Epithelial cell of proximal tubule (primary cell): ENCODE measurements at regions not wholly inside any gene's neighbourhood (a gene's known extent, or its start where the extent isn't known, plus 50 kb on each side); places are given as distances from the start of the nearest gene placed in this dataset.

Experiments used
- DNase-seq: peaks from one replicate; pipeline ENCODE4 v3.0.0-alpha.2; 2011; ENCODE audit warnings: low read depth
- H3K4me3 ChIP-seq: 2 replicates; pipeline ENCODE4 v1.5.1; 2011; ENCODE audit warnings: low read depth, mild to moderate bottlenecking, low read length
- TF ChIP-seq, protein P1 (sequence below): conservative IDR thresholded peaks from 2 replicates; pipeline ENCODE4 v1.5.1; 2012; ENCODE audit warnings: low read depth, mild to moderate bottlenecking, low read length

GRCh38 chr13:39186205-39186875 is 148.1 kb downstream of the NHLRC3 start:
- TF ChIP-seq, protein P1, sequence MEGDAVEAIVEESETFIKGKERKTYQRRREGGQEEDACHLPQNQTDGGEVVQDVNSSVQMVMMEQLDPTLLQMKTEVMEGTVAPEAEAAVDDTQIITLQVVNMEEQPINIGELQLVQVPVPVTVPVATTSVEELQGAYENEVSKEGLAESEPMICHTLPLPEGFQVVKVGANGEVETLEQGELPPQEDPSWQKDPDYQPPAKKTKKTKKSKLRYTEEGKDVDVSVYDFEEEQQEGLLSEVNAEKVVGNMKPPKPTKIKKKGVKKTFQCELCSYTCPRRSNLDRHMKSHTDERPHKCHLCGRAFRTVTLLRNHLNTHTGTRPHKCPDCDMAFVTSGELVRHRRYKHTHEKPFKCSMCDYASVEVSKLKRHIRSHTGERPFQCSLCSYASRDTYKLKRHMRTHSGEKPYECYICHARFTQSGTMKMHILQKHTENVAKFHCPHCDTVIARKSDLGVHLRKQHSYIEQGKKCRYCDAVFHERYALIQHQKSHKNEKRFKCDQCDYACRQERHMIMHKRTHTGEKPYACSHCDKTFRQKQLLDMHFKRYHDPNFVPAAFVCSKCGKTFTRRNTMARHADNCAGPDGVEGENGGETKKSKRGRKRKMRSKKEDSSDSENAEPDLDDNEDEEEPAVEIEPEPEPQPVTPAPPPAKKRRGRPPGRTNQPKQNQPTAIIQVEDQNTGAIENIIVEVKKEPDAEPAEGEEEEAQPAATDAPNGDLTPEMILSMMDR = no peak
- peak; percentile 10 for DNase-seq

DNA sequence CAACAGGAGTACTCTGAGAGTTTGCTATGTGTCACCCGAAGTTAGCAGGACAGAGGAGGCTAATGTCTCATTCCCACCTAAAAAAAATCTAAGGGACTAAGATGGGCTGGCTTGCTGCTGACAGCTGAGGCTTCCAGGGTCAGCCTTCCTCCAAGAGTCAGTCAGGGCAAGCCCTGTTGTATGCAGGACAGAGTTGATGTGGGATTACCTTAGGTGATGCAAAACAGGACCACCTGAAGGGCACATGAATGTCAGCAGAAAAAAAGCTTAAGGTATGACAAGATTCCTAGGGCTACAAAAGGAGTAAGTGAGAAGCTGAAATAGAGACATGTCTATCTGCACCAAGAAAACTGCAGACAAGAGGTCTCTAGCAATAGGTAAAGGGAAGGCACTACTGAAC is 151.5 kb downstream of the NHLRC3 start:
- H3K4me3 ChIP-seq = no peak overlapping the region
- TF ChIP-seq, protein P1 = no peak
- DNase-seq = no peak

More at GRCh38 chr13:39186205-39186875, 148.1 kb downstream of the NHLRC3 start:
- H3K4me3 ChIP-seq = no peak overlapping the region

GRCh38 chr13:39196965-39197646 is 158.8 kb downstream of the NHLRC3 start:
- DNase-seq = no peak
- H3K4me3 ChIP-seq = no peak overlapping the region
- TF ChIP-seq, protein P1 = no peak

DNA sequence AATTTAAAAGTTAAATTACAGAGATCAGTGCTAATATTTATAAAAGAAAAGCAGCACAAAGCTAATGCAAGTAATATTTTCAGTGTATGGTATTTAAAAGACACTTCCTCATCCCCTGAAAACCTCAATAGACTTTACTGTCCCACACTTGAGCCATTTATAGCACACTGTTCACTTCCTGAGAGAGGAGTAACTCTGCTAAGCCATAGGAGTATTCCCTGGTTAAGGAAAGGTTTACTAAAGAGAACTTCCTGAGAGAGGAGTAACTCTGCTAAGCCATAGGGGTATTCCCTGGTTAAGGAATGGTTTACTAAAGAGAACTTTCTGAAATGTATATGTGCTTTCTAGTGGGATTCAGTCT is 159.4 kb downstream of the NHLRC3 start:
- no peak overlapping the region for H3K4me3 ChIP-seq
- TF ChIP-seq, protein P1 = no peak
- no peak for DNase-seq

GRCh38 chr13:39200249-39200910 is 162.1 kb downstream of the NHLRC3 start:
- no peak overlapping the region for H3K4me3 ChIP-seq
- no peak for DNase-seq
- TF ChIP-seq, protein P1 = no peak

GRCh38 chr13:39201180-39201579 is 162.9 kb downstream of the NHLRC3 start:
- TF ChIP-seq, protein P1 = no peak
- no peak for DNase-seq
- no peak overlapping the region for H3K4me3 ChIP-seq
